Sigmoid colon (tissue), 6 donors: ENCODE measurements at regions not wholly inside any gene's neighbourhood (a gene's known extent, or its start where the extent isn't known, plus 50 kb on each side); places are given as distances from the start of the nearest gene placed in this dataset.

ENCODE experiments used
- DNase-seq: peaks from one replicate; pipeline ENCODE4 v3.0.0-alpha.2; 2019
- H3K27ac ChIP-seq, 4 donors: fragments of 200-600 bp; sonication (generic); one replicate each; pipeline ENCODE4 v1.5.1; 2016 to 2019; ENCODE audit warnings: mild to moderate bottlenecking in 1 of 4
- H3K27me3 ChIP-seq, 3 donors: fragments of 200-600 bp; sonication (generic); one replicate each; pipeline ENCODE4 v1.5.1; 2019; ENCODE audit warnings: mild to moderate bottlenecking in 1 of 3
- H3K36me3 ChIP-seq, 4 donors: fragments of 200-600 bp; sonication (generic); one replicate each; pipeline ENCODE4 v1.5.1; 2016 to 2019
- H3K4me1 ChIP-seq, 4 donors: fragments of 200-600 bp; sonication (generic); one replicate each; pipeline ENCODE4 v1.5.1; 2017 to 2019
- H3K4me3 ChIP-seq, 4 donors: fragments of 200-600 bp; sonication (generic); one replicate each; pipeline ENCODE4 v1.5.1; 2017 to 2019; ENCODE audit warnings: mild to moderate bottlenecking in 2 of 4, moderate library complexity in 1 of 4
- H3K9me3 ChIP-seq, 4 donors: fragments of 200-600 bp in 3 of 4; sonication (generic) in 3 of 4; one replicate each; pipeline versions ENCODE4 v1.5.1 to v1.6.1; 2013 to 2019
- EP300 ChIP-seq, 4 donors: sonication (generic); formaldehyde crosslinking; IDR thresholded peaks; one replicate each; pipeline ENCODE4 v1.6.1; 2017; ENCODE audit warnings: antibody characterized with exemption in 4 of 4
- POLR2A ChIP-seq, 2 donors: fragments of 450-650 bp; IDR thresholded peaks; one replicate each; pipeline ENCODE4 v1.6.1; 2016; ENCODE audit warnings: antibody characterized with exemption in 2 of 2, mild to moderate bottlenecking in 2 of 2, moderate library complexity in 2 of 2
- POLR2AphosphoS5 ChIP-seq, 4 donors: sonication (generic); formaldehyde crosslinking; IDR thresholded peaks; one replicate each; pipeline ENCODE4 v1.6.1; 2017; ENCODE audit warnings: antibody characterized with exemption in 4 of 4
- WGBS, 2 donors: extraction: QIAGEN DNeasy Blood & Tissue Kit; methylation state at CpG; one replicate each; pipeline ENCODE4 v1.1.7; 2013; 5-methylcytosine and 5-hydroxymethylcytosine counted together
- intact Hi-C: fragments of 100-400 bp; cut with DNase I; formaldehyde crosslinking; loops from one replicate; pipeline ENCODE4 v1.15.1; 2023
- TF ChIP-seq, protein P1 (sequence below), 4 experiments: fragments of 450-650 bp in 3 of 4; fragments of 200-600 bp in 1 of 4; IDR thresholded peaks; one replicate each; pipeline ENCODE4 v1.5.1; 2016 to 2019; ENCODE audit warnings: antibody characterized with exemption in 4 of 4, mild to moderate bottlenecking in 3 of 4, moderate library complexity in 2 of 4
- donor health status: healthy with polysubstance abuse.
- donor health status: healthy.

GRCh38 chr3:162077108-162077507, 580.5 kb downstream of the OTOL1 start:
- Histone ChIP-seq H3K4me3 (no peak overlapping the region), H3K27ac (no peak overlapping the region), H3K4me1 (no peaks in the 10 kb centered on the region), H3K36me3 (no peaks in the 10 kb centered on the region), H3K9me3 (no peaks in the 10 kb centered on the region), H3K27me3 (no peaks in the 10 kb centered on the region)
- DNase-seq, result no peak
- intact Hi-C loops, result no loop called here
- 81 to 88% methylated on average over 3 of the region's 3 CpGs for WGBS, 2 donors
- TF ChIP-seq POLR2AphosphoS5 (IDR thresholded peaks at IDR 0.05) (no peak), POLR2A (IDR thresholded peaks at IDR 0.05) (no peak), EP300 (IDR thresholded peaks at IDR 0.05) (no peak)
- TF ChIP-seq, protein P1, sequence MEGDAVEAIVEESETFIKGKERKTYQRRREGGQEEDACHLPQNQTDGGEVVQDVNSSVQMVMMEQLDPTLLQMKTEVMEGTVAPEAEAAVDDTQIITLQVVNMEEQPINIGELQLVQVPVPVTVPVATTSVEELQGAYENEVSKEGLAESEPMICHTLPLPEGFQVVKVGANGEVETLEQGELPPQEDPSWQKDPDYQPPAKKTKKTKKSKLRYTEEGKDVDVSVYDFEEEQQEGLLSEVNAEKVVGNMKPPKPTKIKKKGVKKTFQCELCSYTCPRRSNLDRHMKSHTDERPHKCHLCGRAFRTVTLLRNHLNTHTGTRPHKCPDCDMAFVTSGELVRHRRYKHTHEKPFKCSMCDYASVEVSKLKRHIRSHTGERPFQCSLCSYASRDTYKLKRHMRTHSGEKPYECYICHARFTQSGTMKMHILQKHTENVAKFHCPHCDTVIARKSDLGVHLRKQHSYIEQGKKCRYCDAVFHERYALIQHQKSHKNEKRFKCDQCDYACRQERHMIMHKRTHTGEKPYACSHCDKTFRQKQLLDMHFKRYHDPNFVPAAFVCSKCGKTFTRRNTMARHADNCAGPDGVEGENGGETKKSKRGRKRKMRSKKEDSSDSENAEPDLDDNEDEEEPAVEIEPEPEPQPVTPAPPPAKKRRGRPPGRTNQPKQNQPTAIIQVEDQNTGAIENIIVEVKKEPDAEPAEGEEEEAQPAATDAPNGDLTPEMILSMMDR (IDR thresholded peaks at IDR 0.05), result no peak

GRCh38 chr3:162082516-162082915, 585.9 kb downstream of the OTOL1 start:
- 69 to 81% methylated on average over 5 of the region's 5 CpGs for WGBS, 2 donors
- TF ChIP-seq POLR2A (IDR thresholded peaks at IDR 0.05), result no peak
- Histone ChIP-seq H3K27me3 (no peaks in the 10 kb centered on the region), H3K27ac (no peak overlapping the region), H3K4me3 (no peak overlapping the region), H3K9me3 (no peaks in the 10 kb centered on the region), H3K4me1 (no peaks in the 10 kb centered on the region), H3K36me3 (no peaks in the 10 kb centered on the region)
- DNase-seq, result no peak
- intact Hi-C loops, result no loop called here

- 63 to 64% methylated on average over 3 of the region's 3 CpGs for WGBS, 2 donors
- no peak overlapping the region for H3K4me3 ChIP-seq
- H3K4me1 ChIP-seq, result no peaks in the 10 kb centered on the region
- no peaks in the 10 kb centered on the region for H3K27me3 ChIP-seq
- no peaks in the 10 kb centered on the region for H3K9me3 ChIP-seq
- H3K27ac ChIP-seq, result no peak overlapping the region
- intact Hi-C loops, result no loop called here
- TF ChIP-seq POLR2AphosphoS5 (IDR thresholded peaks at IDR 0.05), result no peak
- TF ChIP-seq EP300 (IDR thresholded peaks at IDR 0.05), result no peak
- TF ChIP-seq, protein P1 (IDR thresholded peaks at IDR 0.05), result no peak
- no peak for TF ChIP-seq POLR2A (IDR thresholded peaks at IDR 0.05)
- H3K36me3 ChIP-seq, result no peaks in the 10 kb centered on the region
- no peak for DNase-seq
Measured at GRCh38 chr3:162087361-162087760, 590.8 kb downstream of the OTOL1 start.

GRCh38 chr3:162092751-162093150, 596.1 kb downstream of the OTOL1 start:
- no peaks in the 10 kb centered on the region for H3K4me1 ChIP-seq
- no peaks in the 10 kb centered on the region for H3K36me3 ChIP-seq
- no peak overlapping the region for H3K4me3 ChIP-seq
- WGBS, 2 donors, result 47 to 62% methylated on average over 3 of the region's 3 CpGs
- no peaks in the 10 kb centered on the region for H3K9me3 ChIP-seq
- TF ChIP-seq EP300 (IDR thresholded peaks at IDR 0.05), result no peak
- no peak for TF ChIP-seq POLR2AphosphoS5 (IDR thresholded peaks at IDR 0.05)
- TF ChIP-seq, protein P1 (IDR thresholded peaks at IDR 0.05), result no peak
- TF ChIP-seq POLR2A (IDR thresholded peaks at IDR 0.05), result no peak
- no peak for DNase-seq
- no peak overlapping the region for H3K27ac ChIP-seq
- intact Hi-C loops, result no loop called here
- no peaks in the 10 kb centered on the region for H3K27me3 ChIP-seq

- H3K4me1 ChIP-seq, result no peaks in the 10 kb centered on the region
- intact Hi-C loops, result no loop called here
- no peak for DNase-seq
- TF ChIP-seq, protein P1 (IDR thresholded peaks at IDR 0.05), result no peak
- TF ChIP-seq POLR2A (IDR thresholded peaks at IDR 0.05) (no peak), POLR2AphosphoS5 (IDR thresholded peaks at IDR 0.05) (no peak), EP300 (IDR thresholded peaks at IDR 0.05) (no peak)
- H3K36me3 ChIP-seq, result no peaks in the 10 kb centered on the region
- H3K4me3 ChIP-seq, result no peak overlapping the region
- WGBS, 2 donors, result 76 to 78% methylated on average over 3 of the region's 3 CpGs
- no peak overlapping the region for H3K27ac ChIP-seq
- no peaks in the 10 kb centered on the region for H3K27me3 ChIP-seq
- no peaks in the 10 kb centered on the region for H3K9me3 ChIP-seq
Measured at GRCh38 chr3:162094301-162094700, 597.7 kb downstream of the OTOL1 start.
